HG02588 (cell line): ENCODE measurements at regions not wholly inside any gene's neighbourhood (a gene's known extent, or its start where the extent isn't known, plus 50 kb on each side); places are given as distances from the start of the nearest gene placed in this dataset.

Experiments
- ATAC-seq: cut with Tn5 transposase; IDR thresholded peaks from one replicate; pipeline ENCODE4 v1.9.1; 2021; ENCODE audit warnings: mild to moderate bottlenecking, moderate library complexity; ENCODE audit not compliant: unreplicated experiment

DNA sequence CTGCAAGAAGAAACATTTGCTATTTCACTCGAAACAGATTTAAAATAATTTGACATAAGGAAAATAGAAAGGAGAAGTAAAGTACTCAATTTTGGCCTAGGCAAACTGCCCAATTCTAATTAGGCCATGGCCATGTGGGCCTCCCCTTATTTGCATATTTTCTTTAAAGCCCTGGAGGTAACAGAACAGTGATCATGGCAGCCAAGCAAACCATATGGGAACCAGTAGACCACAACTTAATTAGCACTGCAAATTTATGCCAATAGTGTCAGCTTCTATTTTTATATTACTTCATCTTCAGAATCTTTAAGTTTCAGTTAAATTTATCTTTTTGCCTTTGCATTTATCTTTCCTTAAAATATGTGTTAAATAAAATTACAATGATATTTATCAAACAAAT is 63.3 kb upstream of the THSD7A start:
- no peak for ATAC-seq

DNA sequence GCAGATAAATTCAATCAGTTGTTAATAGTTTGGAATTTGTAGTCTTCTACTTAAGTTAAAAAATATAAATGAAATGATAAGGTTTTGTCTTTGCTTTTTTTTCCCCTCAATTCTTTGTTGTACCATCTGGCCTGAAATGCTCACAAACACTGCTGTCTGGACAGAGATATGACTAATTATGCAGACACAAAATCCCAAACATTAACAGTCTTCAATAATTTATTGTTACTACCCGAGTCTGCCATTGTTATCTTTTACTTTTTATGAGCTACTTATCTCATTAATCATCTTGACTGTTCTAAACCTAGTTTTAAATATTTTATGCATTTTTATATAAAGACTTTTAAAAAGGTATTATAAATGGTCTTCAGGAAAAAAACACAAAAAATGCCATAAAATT is 64.7 kb upstream of the THSD7A start:
- no peak for ATAC-seq

DNA sequence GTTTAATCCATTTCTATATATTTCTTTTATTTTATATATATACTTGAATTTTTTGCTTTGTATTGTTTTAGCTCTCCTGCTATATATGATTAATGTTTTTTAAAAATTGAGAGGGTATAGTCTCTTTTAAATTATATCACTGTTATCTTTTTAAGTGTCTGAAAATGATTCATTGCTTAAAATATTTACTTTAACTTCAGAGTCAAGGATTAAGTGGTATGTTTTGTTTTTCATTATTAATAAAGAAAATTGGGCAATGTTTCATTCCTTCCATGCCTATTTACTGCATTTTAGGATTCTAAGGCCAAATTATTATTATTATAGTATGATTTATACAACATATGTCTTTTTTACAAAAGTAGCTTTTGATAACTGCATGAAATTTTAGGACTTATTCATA is 67.2 kb upstream of the THSD7A start:
- ATAC-seq = no peak

DNA sequence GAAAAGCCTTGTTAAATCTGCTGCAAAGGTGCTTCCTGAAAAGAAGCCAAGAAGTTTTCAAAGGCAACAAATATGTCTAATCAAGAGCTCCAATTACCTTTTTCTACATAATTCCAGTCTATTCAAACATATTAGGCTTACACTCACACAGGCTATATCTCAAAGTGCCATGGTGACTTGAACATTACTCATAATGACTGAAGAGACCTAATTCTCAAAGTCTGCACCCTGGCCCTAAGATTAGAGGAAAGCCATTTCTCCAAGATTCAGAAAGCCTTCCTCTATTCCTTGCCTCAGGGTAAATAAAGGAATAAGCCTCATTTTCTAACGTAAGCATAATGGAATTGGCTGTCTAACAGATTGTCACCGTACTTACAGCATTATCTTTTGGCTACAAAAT is 78.3 kb upstream of the THSD7A start:
- no peak for ATAC-seq

DNA sequence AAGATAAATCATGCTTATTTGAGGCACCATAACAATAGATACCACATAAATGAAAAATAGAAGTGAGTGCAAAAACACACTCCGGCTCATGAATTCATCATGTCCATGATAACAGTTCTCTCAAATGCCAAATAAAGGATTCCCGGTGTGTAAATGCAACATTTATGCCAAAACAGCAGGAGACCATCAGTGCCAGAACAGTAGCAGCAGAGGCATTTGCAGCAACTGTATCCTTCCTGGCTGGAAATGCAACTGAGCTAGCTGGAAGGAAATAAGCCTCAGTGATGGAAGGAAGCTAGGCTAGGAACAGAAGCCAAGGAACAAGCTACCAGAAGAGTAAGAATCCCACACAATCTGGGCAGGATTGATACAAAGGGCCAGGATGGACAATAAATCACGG is 79.9 kb upstream of the THSD7A start:
- ATAC-seq = no peak

DNA sequence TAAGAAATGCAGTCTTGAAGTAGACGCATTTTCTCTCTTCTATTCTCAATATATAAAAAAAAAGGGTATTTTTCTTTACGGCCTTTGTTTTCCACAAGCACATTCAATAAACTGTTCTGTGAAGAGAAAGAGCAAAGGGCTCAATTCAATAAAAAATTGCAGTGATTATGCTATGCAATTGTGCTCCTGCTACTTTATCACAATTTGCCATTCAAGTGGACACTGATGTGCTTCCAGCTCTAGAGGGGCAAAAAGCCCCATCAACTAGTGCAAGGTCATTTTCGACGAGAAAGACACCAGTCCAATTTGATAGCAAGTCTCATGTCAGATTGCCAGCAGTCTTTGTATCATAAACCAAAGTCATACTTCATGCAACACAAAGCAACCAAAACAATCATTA is 82.6 kb upstream of the THSD7A start:
- no peak for ATAC-seq

DNA sequence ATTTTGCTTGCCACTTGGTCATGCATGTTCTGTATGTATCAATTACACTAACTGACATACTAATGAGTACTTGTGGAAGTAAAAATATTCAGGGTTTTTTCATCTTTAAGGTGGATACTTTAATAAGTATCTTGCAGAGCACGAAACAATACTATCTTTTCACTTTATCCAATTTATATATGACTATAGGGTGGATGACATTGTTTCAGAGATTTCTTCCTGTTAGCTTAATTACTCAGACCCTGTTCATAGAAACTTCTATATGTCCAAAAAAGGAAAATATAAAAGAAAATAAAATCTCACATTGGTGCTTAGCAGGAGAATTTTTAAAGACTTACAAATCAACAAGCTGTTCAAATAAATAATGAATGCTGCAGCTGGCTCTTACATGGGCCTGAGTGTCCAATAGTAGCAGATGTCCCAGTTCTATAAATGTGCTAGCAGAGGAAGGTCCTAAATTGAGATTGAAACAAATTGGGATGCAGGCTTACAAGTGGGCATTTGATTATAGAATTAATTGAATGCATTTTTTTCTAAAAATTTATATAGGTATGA is 91.5 kb upstream of the THSD7A start:
- ATAC-seq = no peak

DNA sequence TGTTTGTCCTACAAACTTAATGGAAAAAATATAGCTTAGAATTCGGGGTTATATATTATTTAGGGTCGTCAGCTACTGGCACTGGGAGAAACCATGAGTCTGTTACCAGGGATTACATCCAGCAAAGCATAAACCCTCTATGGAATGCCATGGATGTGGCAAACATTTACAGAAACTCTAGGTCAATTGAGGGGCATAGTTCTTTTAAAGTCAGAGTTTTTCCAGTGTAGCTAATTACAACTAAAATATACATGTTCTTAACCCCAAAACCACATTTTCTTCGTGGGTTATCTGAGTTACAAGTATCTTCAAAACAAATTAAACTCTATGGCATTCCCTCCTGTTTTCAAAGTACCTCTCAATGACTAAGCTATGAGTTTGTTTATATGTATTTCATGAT is 99.3 kb upstream of the THSD7A start:
- no peak for ATAC-seq

DNA sequence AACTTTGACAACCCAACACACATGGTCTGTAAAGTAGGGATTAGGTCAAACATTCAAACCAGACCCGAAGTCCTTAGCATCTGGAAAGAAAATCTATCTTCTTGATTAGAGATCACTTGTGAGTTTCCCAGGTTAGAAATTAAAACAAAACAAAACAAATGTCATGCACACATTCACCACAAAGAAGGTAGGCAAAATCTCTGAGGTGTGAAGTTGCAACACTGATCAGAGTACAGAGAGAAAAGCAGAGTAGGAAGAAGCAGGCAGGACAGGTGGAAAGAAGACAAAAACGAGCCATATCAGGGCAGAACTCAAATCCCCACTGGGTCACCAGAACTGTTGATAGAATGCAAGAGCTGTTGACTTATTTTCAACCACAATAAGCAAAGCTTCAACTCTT is 102.8 kb upstream of the THSD7A start:
- no peak for ATAC-seq

DNA sequence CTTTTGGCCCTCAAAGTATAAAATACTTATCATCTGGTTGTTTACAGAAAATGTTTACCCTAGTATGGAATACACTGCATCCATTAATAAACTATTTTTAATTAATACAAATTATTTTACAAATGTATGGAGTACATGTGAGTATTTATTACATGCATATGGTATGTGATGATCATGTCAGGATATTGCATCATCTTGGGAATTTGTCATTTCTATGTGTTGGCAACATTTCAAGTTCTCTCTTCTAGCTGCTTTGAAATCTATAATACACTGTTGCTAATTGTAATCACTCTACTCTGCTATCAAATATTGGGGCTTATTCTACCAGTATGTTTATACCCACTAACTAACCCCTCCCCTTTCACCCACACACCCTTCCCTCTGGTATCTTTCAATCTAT is 103.9 kb upstream of the THSD7A start:
- ATAC-seq = no peak

DNA sequence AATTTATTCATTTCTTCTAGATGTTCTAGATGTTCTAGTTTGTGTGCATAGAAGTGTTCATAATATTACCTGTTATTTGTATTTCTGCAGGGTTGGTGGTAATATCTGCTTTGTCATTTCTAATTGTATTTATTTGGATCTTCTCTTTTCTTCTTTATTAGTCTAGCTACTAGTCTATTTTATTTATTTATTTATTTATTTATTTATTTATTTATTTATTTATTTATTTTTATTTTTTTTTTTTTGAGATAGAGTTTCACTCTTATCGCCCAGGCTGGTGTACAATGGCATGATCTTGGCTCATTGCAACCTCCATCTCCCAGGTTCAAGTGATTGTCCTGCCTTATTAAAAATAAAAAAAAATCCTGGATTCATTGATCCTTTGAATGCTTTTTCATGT is 114.8 kb upstream of the THSD7A start:
- no peak for ATAC-seq

DNA sequence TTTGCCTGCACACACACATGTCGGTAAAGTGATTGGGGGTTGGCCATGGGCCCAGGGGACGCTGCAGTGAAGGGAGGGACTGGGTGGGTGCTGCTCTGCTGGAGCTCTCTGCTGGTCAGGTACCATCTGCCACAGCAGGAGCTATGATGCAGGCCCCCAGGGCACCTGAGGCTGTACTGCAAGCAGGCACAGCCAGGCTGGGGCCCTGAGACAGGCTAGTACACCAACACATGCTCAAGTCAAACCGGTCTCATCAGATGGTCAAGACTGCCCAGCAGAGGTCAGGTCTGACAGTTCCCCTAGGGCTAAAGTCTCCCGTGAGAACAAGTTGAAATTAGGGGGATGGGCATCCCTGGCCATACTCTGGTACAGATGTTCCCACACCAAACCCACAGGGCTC is 118.3 kb upstream of the THSD7A start:
- ATAC-seq = no peak

DNA sequence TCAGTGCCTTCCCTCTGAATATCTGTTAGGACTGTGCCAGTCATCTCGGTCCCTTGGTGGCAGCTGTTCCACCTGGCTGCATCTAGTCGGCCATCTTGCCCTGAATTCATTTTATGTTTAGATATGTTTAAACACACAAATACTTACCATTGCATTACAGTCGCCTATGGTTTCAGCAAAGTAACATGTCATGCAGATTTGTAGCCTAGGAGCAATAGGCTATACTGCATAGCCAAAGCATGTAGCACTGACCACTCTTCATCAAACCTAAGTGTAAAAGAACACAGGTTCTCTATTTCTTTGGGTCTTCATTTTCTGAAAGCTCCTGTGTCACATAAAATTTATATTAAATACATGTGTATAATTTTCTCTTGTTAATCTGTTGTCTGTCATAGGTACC is 118.9 kb upstream of the THSD7A start:
- ATAC-seq = no peak

DNA sequence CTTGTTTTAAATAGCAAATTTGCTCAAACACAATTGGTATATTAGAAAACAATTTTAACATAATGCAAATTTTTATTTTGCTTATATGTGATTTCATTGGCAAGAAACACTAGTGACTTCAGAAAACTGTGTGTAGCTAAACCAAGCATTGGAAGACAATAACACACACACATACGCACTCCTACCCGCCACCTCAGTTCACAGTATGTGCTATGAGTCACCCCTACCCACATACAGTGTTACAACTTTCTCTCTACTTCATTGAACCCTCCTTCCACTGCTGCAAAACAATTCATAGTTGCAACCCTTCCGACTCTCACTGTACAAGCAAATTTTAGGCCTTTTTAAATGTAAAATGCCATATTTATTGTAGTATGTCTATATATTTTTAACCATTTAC is 119.9 kb upstream of the THSD7A start:
- ATAC-seq = no peak

DNA sequence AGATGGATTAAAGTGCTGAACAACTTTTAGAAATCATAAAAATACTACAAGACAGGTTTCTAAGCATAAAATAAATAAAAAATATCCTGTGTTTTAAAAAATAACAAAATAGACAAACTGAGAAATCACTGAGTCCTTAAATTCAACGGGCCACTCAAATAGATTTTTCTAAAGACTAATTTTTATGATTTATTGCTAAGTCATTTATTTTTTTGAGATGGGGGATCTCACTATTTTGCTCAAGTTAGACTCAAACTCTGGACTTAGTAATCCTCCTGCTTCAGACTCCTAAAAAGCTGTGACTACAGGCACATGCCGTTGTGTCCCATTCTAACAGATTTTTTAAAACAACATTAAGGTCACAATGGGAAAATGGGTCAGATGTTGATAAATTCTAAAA is 121.0 kb upstream of the THSD7A start:
- no peak for ATAC-seq

DNA sequence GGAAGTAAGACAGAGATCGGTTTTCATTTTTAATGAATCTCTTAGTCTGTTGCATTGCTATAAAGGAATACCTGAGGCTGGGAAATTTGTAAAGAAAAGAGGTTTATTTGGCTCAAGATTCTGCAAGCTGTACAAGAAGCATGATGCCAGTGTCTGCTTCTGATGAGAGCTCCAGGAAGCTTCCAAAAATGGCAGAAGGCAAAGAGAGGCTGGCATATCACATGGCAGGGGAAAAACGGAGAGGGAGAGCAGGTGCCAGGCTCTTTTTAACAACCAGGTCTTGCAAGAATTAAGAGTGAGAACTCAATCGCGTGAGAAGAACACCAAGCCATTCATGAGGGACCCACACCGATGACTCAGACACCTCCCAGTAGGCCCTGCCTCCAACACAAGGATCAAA is 125.0 kb upstream of the THSD7A start:
- ATAC-seq = no peak

DNA sequence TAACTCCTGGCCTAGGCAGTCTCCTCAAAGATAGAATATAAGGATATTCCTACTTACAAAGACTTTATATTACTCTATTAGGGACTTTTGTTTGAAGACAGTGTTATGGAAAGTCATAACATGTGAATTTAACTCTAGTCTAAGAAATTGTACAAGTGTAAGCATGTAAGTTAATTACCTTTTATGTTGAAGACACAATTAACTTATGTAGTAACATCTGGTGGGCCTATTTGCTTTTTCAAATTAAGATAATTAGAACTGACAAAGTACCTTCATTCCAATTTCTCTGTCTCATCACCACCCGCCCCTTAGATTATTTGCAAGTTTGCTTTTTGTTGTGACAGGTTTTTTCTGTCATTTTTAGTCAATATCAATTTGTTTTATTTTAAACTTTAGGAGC is 126.0 kb upstream of the THSD7A start:
- no peak for ATAC-seq

DNA sequence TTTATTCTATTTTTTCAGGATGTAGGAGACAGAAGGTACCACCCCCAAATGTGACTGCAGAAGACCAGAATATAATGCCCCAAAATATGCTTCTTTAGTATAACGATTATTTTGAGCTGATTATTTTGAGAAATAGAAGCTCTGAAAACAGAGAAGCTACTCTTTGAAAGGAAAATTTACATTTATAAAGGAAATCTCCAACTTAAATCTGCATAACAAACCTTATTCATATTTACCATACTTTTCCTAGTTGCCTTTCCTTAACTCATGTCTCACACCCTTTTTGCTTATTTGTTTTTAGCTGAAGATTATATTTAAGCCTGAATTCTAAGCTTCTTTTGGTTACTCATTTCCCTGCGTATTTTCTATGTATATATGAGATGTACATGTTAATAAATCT is 127.1 kb upstream of the THSD7A start:
- ATAC-seq = no peak

DNA sequence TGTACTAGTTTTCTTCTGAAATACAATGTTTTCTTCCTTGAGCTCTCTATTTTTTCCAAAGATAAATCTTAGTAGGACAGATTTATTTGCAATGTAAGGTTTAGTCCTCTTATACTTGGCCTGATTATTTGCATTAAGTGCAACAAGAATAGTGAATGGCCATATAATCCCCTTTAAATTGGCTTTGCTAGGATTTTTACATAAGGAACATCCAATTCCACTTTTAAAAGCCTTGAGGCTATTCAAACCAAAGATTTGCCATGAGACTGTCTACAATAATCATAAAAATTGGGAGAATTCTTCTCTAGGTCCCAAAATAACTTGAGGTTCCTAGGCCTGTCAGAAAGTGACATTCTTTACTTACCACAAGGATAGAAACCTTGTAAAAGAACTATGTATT is 128.6 kb upstream of the THSD7A start:
- ATAC-seq = no peak

DNA sequence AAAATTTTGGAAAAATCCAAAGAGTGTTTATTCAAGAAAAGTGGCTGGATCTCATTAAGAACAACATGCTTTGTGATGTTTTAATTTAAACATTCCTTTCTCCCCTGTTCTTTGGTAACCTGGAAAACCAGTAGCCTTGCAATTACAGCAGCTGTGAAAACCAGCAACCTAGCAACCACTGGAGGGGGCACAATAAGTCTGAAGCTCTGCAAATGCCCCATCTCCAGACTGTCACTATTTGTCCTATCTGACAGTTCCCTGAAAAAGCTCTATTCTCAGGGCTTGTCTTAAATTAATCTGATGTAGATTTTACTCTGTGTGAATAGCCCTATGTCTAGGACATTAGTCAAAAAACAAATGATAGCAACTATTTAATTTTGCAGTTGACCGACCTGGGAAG is 137.6 kb upstream of the THSD7A start:
- ATAC-seq = no peak

DNA sequence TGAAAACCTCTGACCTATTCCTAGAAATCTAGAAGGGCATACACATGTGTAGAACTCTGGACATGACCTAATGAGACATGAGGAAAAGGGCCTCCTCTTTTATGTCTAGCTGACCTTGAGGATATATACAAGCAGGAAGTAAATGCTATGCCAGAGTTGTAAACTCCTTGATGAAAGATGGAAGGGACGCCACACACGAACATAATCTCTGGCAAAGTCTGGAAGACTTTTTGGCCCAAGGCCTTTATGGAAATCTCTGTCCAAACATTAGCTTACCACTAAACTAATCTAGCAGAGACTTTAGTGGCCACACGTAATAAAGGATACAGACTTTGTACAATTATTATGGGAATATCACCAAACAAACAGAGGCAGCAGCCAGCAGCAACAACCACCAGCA is 138.1 kb upstream of the THSD7A start:
- no peak for ATAC-seq

DNA sequence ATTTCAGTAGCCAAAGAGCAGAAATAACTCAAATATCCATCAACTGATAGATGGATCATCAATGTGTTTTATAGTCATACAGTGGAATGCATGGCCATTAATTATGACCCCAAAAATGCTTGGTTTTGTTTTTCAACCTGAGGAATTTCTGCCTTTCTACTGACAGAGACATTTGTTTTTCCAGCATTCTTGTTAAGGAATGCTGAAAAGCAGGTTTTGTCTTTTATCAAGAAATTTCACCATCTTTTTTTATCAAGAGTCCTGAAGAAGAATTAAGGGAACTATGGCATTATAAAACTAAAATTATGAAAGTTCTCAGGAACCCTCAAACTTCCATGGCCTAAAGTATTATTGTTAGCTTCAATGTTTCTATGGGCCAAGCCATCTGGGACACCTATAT is 153.4 kb upstream of the THSD7A start:
- no peak for ATAC-seq

DNA sequence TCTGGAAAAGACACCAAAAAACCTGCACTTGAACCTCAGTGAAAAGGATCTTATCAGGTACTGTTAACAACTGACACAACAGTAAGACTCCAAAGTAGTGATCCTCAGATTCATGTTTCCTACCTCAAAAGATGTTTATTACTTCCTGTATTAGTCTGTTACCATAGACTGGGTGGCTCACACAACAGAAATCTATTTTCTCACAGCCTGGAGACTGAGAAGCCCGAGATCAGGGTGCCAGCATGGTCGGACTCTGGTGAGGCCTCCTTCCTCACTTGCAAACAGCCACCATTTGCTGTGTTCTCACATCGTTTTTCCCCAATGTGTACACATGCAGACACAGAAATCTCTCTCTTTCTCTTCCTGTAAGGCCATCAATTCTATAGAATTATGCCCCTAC is 154.0 kb upstream of the THSD7A start:
- ATAC-seq = no peak

DNA sequence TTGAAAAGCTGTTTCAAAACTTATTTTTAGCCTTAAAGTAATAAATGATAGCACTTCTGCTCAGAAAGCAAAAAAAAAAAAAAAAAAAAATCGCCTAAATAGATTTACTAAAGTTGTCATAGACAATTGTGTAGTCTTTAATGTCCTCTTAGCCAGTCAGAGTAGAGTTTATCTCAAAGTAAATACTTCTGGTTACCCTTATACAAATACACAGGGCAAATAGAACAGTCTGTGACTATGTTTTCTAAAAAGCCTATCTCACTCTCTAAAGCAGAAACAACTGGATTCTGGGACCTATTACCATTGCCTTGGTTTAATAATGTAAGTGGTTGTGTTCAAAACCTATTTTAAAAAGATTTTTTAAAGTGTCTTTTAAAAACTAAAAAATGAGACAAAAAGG is 156.2 kb upstream of the THSD7A start:
- ATAC-seq = no peak
